NCI-H2171 (cell line): ENCODE measurements at regions not wholly inside any gene's neighbourhood (a gene's known extent, or its start where the extent isn't known, plus 50 kb on each side); places are given as distances from the start of the nearest gene placed in this dataset.
"Not testable (repeated sequence)": the region's sequence is repeated elsewhere in the genome, so short reads cannot be mapped to it uniquely, and the experiment has no call there.

Source experiments
- DNase-seq: peaks from one replicate; lab custom pipeline; 2025; lab: John Stamatoyannopoulos, UW

DNA sequence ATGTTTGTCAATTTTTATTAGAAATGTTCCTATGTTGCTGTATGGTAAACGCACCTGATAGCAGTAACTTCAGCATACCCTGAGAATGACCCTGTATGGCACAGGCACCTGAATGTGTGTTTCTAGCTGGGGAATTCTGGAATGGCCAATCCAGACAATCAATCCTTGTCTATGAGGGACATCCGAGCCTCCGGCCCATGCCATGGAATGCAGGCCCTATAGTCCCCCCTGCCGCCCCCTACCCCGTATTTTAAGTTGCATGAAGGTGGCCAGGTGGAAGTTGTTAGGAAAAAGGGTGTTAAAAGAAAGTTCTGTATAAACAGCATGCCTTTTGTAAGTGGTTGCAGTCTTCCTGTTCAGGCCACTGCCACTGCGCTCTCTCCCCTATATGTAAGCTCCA lies 595.9 kb downstream of the DSC3 start:
- no peak for DNase-seq

DNA sequence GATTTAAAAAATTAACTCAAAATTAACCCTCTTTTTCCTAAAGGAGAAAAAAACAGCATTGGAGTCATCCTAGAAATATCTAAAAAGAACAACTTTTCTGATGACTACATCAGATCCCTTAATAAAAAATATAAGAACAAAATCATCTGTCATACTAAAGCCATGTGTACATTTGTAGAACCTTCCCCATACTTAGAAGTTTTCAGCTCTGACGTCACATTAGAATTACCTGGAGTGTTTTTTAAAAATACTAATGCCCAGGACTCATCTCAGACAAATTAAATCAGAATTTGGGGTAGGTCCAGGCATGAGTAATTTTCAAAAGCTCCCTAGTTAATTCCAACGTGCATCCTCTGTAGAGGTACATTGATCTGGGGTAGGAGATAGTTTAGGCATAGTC lies 598.0 kb downstream of the DSC3 start:
- no peak for DNase-seq

DNA sequence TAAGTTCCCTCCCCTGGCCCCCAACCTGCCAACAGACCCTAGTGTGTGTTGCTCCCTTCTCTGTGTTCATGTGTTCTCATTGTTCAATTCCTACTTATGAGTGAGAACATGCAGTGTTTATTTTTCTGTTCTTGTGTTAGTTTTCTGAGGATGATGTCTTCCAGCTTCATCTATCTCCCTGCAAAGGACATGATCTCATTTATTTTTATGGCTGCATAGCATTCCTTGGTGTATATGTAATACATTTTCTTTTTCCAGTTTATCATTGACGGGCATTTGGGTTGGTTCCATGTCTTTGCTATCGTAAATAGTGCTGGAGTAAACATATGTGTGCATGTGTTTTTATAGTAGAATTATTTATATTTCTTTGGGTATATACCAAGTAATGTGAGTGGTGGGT lies 602.2 kb downstream of the DSC3 start:
- DNase-seq: no peak

DNA sequence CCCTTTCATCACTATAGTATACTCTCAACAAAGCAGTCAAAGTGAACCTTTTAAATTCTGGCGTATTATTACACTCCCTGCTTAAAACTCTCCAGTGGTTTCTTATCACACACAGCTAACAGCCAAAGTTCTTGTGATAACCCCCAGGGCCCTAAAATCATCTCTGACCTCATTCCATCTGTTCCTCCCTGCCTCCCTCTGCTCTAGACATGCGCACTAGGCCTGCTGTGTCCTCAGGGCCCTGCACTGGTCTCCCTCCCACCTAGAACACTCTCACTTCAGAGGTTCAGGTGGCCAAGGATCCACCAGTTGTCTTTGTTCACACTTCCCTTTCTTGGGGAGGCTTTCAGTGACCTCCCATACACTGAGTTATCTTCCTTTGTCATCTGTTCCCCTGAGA lies 603.4 kb downstream of the DSC3 start:
- no peak for DNase-seq

DNA sequence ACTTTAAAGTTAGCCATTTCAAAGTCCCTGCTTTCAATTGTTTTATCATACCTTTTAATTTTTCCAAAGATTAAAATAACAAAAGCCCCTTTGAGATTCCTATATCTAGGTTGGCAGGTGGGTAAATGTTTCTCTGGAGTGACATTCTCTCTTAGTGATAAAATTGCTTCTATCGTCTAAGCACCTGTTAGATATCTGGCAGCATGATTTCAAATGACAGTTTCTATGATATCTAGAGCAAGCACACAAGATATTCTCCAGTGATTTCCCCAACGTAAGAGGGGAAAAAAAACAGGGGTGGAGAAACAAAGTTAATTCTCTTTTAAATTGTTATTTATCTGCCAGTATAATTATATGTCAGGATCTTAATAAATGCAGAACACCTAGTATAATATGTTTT lies 610.2 kb downstream of the DSC3 start:
- no peak for DNase-seq

DNA sequence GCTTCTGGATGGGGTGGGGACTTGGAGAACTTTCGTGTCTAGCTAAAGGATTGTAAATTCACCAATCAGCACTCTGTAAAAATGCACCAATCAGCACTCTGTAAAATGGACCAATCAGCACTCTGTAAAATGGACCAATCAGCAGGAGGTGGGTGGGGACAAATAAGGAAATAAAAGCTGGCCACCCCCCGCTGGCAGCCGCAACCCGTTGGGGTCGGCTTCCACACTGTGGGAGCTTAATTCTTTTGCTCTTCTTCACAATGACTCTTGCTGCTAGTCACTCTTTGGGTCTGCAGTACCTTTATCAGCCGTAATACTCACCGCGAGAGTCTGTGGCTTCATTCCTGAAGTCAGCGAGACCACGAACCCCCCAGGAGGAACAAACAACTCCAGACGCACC lies 623.1 kb downstream of the DSC3 start:
- not testable (repeated sequence) for DNase-seq

DNA sequence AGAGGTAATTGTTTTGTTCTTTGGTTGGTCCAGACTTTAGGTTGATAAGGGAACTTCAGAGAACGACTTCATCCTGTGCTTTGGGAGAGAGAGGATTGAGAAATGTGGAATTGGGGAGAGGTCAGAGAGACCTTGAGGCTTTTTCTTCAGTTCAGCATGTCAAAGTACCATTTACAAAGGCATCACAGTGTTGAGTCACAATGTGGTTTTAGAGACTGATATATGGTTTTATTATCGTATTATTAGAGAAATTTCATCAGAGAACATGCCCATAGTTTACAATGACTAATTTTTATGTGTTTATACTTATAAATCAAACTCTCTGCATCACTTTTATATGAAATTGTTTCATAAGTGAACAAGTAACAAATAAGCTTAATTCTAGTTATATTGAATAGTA lies 626.6 kb downstream of the DSC3 start:
- DNase-seq: no peak

DNA sequence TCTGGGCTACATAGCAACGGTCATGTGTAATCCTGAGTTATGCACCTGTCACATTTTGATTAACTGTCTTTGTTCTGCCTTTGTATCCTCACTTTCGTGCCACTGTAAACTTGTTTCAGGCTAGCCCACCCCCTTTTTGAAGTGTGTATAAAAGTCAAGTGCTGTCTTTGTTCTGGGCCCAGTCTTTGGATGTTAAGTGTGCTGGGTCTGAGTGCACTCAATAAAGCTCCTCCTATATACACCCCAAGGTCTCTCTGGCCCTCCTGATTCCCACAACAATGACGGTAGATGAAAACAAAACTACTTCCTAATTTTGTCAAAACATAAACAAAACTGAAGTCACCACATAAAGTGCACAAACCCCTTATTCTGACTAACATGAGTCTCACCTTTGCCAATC lies 633.4 kb downstream of the DSC3 start:
- no peak for DNase-seq

DNA sequence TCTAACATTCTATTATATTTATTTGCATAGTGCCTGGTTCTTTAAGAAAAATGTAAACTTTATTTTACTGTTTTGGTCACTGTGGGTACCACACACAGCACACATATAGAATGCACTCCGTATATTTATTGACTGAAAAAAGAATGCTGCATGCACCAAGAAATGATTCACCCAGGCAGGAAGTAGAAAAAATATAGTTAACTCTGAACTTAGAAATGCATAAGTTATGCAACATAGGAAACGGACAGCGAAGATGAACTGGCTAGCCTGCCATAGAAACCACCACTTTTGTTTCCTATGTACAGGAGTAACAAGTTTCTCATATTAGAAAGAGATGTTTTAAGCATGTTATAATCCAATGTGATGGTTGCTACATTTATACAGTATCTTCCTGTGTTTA lies 635.8 kb downstream of the DSC3 start:
- no peak for DNase-seq

DNA sequence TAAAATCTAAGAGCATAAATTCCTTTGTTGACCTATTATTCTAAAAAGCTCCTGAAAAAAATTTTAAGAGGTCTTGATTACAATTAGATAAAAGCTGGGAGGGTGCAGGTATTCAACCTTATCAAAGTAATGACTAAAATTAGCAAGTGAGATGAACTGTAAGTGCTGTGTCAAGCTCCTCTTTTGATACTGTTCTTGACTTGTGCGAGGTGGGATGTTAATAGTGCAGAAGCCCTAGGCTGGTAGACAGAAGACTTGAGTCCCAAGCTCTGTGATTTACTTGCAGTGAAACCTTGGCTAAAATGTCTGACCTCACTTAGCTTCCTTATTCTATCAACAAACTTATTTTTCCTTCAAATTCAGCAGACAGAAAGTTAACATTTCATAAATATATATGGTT lies 637.5 kb downstream of the DSC3 start:
- DNase-seq: no peak

DNA sequence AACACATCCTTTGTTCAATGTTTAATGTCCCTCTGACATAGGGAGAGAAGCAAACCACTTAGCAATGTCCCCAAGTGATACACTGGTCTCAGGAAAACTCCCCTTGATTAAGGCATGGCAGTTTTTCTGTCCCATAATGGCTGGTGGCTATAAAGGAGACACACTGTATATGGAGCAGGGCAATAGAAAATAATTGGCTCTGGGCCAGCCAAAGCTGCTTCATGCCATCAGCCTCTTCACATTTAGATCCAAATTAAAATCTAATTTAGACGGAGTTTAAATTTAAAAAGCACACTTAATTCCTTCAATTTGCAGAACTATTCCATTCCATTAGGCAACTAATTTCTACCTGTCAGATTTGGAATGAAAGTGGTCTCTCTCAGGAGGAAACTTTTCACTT lies 638.1 kb downstream of the DSC3 start:
- no peak for DNase-seq

DNA sequence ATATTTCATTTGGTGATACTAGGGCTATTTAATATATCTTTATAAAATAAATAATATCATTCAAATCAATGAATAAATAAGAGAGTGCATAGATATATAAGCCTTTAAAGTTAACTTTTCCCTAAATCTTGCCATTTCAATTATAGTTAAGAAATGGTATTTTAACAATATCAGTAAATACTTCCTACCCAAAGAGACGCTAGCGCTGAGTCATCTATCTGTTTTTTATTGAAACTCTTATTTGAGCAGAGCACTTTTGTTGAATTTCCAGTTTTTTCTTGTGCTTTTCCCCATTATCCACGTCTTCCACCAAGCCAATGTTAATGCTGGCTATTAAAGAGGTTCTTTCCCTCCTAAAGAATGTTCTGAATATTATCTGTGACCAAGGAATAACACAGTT lies 639.3 kb downstream of the DSC3 start:
- DNase-seq: no peak

DNA sequence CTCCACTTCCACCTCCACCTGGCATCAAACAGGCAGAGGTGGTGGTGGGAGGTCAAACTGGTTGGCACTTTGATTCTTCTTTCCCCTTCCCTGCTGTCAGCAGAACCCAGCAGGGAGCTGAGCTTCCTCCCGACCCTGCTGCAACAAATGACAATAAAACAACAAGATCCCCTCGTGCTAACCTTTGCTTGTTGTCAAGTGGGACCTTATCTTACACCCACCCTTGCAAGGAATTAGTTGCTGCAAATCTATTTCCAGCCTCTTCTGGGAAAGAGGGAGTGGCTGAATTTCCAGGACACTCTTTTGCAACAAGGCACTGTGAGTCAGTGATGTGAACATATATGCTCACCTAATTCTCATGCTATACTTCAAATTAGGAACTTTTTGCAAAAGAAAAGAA lies 655.1 kb downstream of the DSC3 start:
- DNase-seq: no peak

DNA sequence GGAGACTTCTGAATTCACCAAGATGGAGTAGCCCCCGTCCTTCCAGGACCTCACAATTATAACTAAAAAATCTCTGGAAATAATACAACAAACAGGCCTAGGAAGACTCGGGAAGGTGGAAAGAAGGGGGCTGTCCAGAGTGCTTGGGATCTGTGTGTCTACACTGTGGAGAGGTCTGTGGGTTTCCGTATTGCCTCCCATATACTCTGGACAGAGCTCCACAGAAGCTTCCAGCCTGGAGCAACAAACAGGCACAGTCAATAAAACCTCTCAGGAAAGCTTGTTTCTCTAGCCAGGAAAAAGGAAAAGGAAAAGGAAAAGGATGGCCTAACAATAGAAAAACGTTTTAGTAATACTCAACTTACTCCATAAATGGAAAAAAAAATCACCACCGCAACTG lies 655.9 kb downstream of the DSC3 start:
- DNase-seq: no peak

DNA sequence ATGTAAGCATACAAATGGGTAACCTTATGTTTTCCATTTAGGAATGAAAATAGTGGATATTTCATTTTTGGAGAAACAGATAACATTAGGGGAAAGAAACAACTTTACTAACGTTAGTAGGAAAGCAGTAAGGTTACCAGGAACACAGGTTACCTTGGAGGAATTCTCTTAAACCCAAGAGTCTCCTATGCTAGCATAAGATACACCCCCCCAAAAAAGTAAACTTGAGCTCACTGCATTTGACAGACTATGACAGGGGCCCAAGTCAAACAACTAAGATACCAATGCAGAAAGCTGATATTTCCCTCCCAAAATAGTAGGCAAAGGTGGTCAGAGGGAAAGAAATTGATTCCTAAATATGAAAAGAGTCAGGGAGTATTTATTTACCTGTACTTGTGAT lies 656.9 kb downstream of the DSC3 start:
- no peak for DNase-seq

DNA sequence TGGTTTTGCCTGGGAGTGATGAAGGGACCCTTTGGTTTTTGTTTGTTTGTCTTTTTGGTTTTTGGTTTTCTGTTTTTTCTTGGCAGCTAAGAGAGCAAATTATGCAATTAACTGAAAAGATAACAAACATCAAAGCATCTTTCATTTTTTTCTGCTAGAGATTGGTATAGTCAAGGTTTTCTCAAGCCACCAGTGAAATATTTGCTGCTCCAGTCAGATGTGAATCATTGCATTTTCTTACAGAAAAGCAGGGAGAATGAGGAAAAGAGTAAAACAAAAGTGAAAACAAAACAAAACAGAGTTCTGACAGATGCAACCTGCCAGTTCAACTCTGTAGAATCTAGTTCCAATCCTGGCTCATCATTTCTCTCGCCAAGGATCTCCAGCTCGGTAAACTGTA lies 660.7 kb downstream of the DSC3 start:
- no peak for DNase-seq

DNA sequence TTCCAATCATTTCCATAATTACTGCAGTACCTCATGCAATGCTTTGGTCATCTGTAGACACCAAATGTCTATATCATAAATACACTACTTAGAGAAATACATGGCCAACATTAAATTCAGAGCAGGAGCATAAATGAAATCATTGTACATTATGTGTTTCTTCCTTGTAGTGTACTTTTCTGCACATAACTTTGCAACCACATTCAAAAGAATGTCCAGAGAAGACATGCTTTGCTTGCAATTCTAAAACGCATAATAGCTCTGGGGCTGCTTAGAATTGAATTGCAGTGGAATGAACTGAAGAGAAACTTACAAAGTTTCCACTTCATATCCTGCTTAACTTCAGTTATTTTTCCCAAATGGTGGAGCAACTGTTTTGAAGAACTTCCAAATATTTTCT lies 664.4 kb downstream of the DSC3 start:
- DNase-seq: no peak

DNA sequence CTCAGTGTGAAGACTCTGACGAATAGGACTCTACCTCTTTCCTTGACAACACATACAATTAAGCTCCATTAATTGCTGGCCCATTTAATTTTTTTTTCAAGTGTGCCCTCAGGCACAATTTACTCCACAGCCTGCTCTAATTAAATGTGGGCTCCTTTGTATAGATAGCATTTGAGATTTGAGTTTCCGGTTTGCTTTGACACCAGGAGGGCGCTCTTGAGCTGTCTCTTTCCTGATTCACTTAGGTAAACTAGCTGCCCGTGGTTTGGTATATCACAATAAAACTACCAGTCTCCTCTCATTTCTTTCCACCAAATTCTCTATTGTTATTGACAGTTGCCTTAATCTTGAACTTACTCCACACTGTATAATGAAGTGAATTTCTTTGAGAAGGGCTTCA lies 666.0 kb downstream of the DSC3 start:
- no peak for DNase-seq

DNA sequence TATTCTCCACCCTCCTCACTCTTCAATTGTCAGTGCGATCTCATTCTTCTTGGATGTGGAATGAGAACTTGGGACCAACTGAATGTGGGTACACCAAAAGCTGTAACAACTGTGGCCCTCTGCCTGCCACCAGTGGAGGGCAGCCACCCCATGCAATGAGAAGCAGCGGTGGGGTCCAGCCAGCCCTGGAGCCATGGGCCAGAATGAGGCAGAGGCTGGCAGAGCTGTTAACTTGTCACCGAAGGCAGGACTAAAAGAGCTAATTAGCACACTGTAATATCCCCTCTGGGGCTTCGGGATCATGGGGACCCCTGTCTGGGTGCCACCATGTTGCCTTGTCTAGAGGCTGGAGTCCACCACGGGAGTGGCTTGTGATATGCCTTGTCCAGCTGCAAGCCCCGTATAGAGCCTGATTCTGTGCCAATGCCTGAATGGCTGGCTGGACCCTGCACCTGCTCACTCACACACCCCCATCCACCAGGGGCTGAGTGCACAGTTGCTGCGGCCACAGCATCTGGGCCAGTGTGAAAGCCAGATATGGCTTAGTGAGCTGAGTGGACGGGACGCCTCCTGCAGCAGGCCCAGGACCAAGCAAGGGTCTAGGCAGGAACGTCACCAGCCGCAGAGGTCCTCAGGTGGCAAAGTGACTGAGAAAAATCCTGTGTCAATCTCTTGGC lies 680.5 kb downstream of the DSC3 start:
- DNase-seq: no peak

DNA sequence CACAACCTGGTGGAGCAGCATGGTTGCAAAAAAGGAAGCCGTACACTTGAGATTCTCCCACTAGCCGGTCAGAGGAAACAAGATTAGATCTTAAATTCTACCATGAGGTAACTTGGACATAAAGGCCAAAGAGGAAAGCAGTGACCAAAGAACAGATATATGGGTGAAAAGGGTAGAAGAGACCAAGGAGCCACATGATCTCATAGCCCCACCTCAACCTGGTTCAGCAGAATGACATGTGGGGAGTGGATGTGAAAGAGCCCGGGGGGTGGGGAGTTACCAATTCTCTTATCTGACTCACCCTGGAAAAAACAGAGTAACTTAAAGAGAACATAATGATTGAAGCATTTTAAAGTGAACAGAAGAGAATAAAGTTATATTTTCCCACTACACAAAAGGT lies 683.0 kb downstream of the DSC3 start:
- no peak for DNase-seq

DNA sequence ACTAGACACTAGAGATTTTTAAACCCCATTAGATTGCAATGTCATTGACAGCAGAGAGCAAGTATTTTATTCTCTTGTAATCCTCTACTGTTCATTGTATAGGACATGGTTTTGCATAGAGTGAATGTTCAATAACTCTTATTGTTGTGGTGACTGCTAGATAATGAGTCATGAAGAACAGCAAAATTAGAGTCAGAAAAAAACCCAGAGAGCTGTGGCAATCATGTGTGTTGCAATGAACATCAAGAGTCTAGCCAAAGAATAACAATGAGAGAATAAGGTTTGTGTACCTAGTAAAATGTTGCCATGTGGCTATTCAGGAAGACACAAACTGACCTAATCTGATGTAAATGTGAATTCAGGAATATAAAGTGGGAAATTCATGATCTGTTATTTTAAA lies 684.0 kb downstream of the DSC3 start:
- no peak for DNase-seq

DNA sequence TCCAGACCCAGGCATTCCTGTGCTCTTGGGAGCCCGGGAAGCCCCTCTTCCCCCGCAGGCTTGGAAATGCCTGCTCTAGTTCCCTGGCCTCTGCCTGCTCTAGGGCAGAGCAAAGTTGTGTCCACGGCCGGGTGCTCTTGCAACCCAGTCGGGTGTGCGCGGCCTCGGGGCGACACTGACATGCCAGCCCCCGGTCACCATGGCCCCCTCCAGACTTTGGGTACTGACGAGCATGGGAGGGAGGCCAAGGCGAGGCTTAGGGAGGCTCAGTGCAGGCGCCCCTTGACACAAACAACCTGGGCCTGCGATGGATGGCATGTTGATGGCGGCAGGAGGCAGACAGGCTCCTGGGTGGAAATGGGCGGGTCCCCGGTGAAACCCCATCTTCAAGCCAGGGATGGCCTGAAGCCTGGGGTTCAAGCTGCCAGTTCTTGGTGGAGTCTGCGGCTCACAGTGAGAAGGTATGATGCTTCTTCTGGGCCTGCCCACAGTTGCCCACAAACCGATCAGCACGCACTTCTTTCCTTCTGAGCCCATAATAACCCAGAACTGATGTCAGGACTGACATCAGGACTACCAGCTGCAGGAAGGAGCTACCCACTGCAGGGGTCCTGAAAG lies 689.9 kb downstream of the DSC3 start:
- DNase-seq: no peak

DNA sequence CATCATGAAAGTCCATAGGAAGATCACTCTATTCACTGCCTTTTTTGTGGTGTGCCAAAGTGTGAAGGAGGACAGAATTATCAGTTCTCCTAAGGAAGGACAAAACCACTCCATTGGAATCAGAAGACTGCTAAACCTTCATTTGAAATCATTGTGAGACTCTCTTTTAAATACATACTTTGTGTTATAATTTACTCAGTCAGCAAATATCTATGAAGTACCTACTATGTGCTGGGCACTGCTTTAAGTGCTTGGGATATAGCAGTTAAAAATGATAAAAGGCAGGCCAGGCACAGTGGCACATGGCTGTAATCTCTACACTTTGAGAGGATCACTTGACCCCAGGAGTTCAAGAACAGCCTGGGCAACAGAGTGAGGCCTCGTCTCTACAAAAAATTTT lies 692.3 kb downstream of the DSC3 start:
- no peak for DNase-seq

DNA sequence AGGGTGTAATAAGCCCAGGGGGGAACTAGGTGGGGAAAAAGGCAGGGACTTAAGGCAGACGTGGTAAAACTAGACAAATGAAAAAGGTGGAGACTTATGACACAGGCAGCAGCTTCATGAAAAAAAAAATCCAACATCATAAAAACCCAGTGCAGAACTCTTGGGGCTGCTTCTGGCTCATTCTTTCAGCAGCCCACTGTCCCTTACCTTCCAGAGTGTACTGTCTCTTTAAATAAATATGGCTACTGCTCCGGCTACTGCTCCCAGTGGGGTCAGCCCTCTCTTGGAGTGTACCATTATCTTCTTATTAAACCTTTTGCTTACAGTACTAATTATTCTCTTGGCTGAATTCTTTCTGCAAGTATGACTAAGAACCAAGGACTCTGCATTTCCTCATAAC lies 699.5 kb downstream of the DSC3 start:
- no peak for DNase-seq
